ENCODE measurements at regions not wholly inside any gene's neighbourhood (a gene's known extent, or its start where the extent isn't known, plus 50 kb on each side); places are given as distances from the start of the nearest gene placed in this dataset.

GRCh38 chr10:130479926-130480325 is 343.7 kb downstream of the GLRX3 start:
- TF ChIP-seq CTCF (IDR thresholded peaks at IDR 0.05): no peak
- no peak for TF ChIP-seq POLR2A (IDR thresholded peaks at IDR 0.05)
